Cardiac muscle cell (in vitro differentiated cells and primary cell): ENCODE measurements at regions not wholly inside any gene's neighbourhood (a gene's known extent, or its start where the extent isn't known, plus 50 kb on each side); places are given as distances from the start of the nearest gene placed in this dataset.

Experiments used
- DNase-seq, 2 donors: peaks; one replicate each; pipeline versions ENCODE4 v3.0.0 to v3.0.0-alpha.2; 2010 to 2017; ENCODE audit warnings: low read depth in 1 of 2, low spot score in 1 of 2
- H3K27ac ChIP-seq: fragments of 200-600 bp; sonication (generic); 2 replicates; pipeline ENCODE4 v1.5.1; 2016
- H3K27me3 ChIP-seq: fragments of 200-600 bp; sonication (generic); 2 replicates; pipeline ENCODE4 v1.6.0; 2016; ENCODE audit warnings: control low read depth
- H3K36me3 ChIP-seq: fragments of 200-600 bp; sonication (generic); 2 replicates; pipeline ENCODE4 v1.5.1; 2016; ENCODE audit warnings: control low read depth
- H3K4me1 ChIP-seq: fragments of 200-600 bp; sonication (generic); 2 replicates; pipeline ENCODE4 v1.8.1; 2017; ENCODE audit warnings: low read depth, mild to moderate bottlenecking, mixed run types
- H3K4me3 ChIP-seq: fragments of 200-600 bp; sonication (generic); 2 replicates; pipeline ENCODE4 v1.5.1; 2016; ENCODE audit warnings: mild to moderate bottlenecking
- H3K9me3 ChIP-seq: fragments of 200-600 bp; sonication (generic); 2 replicates; pipeline ENCODE4 v1.5.1; 2017; ENCODE audit warnings: low read depth, mild to moderate bottlenecking, control low read depth
- TF ChIP-seq, protein P1 (sequence below): IDR thresholded peaks from 2 replicates; pipeline ENCODE4 v1.5.1; 2012; ENCODE audit warnings: low read depth, mild to moderate bottlenecking, low read length

DNA sequence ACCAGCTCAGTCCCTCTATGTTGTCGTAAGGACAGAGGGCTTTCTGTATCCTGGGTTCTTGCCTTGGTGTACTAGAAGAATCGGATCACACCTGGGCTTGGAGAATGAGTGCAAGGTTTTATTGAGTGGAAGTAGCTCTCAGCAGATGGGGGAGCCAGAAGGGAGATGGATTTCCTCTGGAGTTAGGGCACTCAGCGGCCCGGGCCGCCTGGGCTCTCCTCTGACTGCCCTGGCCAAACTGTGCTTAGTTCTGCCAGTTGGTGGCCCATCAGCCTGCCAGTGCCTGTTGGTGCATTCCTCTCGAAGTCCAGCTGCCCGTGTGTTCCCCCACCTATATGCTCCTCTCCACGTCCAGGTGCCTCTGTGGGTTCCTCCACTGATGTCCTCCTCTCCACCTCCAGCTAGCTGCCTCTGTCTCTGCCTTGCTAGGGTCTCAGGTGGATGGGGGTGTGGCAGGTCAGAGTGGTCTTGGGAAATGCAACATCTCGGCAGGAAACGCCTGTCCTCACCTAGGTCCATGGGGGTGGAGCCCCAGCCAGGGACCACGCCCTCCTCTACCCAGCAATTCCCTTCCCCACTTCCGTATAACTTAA is 148.6 kb downstream of the PPP1R3A start:
- H3K9me3 ChIP-seq = no peaks in the 10 kb centered on the region
- H3K27me3 ChIP-seq = no peaks in the 10 kb centered on the region
- H3K4me1 ChIP-seq = peaks cover 12% of the 10 kb centered on the region
- TF ChIP-seq, protein P1, sequence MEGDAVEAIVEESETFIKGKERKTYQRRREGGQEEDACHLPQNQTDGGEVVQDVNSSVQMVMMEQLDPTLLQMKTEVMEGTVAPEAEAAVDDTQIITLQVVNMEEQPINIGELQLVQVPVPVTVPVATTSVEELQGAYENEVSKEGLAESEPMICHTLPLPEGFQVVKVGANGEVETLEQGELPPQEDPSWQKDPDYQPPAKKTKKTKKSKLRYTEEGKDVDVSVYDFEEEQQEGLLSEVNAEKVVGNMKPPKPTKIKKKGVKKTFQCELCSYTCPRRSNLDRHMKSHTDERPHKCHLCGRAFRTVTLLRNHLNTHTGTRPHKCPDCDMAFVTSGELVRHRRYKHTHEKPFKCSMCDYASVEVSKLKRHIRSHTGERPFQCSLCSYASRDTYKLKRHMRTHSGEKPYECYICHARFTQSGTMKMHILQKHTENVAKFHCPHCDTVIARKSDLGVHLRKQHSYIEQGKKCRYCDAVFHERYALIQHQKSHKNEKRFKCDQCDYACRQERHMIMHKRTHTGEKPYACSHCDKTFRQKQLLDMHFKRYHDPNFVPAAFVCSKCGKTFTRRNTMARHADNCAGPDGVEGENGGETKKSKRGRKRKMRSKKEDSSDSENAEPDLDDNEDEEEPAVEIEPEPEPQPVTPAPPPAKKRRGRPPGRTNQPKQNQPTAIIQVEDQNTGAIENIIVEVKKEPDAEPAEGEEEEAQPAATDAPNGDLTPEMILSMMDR = no peak
- H3K4me3 ChIP-seq = no peak overlapping the region
- no peak overlapping the region for H3K27ac ChIP-seq
- H3K36me3 ChIP-seq = no peaks in the 10 kb centered on the region
- DNase-seq = no peak

DNA sequence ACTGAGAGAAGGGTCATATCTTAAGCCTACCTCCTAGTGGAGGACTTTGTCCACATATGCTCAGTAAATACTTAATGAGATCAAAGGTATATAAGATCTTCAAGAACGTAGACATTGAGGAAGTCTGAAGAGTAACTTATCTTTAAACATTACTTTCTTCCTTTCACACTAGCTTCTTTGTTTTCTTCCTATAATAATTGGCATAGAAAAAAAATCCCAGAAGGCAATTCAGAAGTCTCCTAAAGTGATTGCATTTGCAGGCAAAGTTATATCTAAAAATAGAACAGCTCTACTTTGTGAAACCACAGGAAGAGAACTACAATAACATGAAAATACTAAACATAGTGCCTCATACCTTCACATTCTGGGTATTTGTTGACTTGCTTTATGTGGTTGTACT is 150.4 kb downstream of the PPP1R3A start:
- H3K36me3 ChIP-seq = no peaks in the 10 kb centered on the region
- H3K27ac ChIP-seq = no peak overlapping the region
- DNase-seq = no peak
- TF ChIP-seq, protein P1 = no peak
- H3K27me3 ChIP-seq = no peaks in the 10 kb centered on the region
- no peaks in the 10 kb centered on the region for H3K9me3 ChIP-seq
- peaks cover 6% of the 10 kb centered on the region for H3K4me1 ChIP-seq
- no peak overlapping the region for H3K4me3 ChIP-seq

DNA sequence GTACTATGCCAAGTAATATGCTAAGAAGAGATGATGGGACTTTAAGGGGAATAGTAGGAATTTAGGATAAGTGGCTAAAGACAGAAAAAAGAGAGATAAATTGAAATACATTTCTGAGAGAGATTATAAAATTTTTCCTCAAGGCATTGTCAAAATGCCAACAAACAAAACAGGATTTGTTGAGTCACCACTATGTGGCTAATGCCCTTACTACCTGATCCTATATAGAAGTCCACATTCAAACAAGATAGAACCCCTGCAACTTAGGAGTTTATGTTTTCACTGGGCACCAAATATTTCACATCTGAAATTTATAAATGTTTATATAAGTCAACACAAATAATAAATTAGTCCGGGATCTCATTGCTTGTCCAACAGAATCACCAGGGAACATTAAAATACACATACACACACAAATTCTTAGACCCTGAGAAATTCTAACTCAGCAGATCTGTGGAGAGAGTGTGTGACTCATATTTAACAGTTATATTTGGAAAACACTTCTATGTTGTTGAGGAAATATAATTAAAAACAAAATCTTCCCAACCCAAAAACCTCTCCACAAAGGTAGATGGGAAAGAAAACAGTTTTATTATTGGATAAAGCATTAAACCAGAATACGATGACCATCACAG is 154.3 kb downstream of the PPP1R3A start:
- TF ChIP-seq, protein P1 = no peak
- Histone ChIP-seq H3K9me3 (no peaks in the 10 kb centered on the region), H3K4me3 (no peak overlapping the region), H3K4me1 (peaks cover 6% of the 10 kb centered on the region), H3K27me3 (no peaks in the 10 kb centered on the region), H3K27ac (no peak overlapping the region), H3K36me3 (no peaks in the 10 kb centered on the region)
- DNase-seq = no peak

DNA sequence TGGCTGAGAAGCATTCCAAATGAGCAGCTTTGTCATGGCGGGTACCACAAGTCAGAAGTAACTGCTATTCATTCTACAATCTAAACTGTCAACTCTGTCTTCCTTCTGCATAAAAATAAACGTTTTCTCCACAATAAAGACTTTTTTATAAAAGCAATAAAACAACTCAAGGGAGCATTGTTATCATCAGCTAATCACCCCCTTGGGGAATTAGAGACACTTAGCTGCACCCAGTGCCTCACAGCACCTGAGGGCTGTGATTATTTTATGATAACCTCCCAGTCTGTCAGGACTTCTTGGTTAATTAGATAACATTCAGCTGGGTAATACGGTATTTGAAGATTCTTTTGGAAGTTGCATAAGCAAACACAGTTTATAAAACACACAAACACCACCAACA is 155.6 kb downstream of the PPP1R3A start:
- Histone ChIP-seq H3K27ac (no peak overlapping the region), H3K36me3 (no peaks in the 10 kb centered on the region), H3K9me3 (no peaks in the 10 kb centered on the region), H3K27me3 (no peaks in the 10 kb centered on the region), H3K4me3 (no peak overlapping the region), H3K4me1 (peaks cover 1% of the 10 kb centered on the region)
- no peak for DNase-seq
- TF ChIP-seq, protein P1 = no peak

DNA sequence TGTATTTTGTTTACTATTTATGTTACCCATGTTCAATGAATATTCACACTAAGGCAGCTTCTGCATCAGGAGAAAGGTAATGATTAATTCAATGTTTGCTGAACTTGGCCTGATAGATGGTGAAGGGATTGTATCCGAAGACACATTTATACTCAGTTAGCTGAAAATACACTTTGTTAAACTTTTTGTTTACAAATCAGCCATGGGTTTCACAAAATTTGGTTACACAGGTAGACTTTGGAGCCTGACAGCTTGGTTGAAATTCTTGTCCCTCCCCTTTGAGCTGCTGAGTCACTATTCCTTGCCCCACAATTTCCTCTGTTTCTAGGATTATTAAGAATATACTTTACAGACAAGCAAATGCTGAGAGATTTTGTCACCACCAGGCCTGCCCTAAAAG is 162.6 kb downstream of the PPP1R3A start:
- Histone ChIP-seq H3K4me1 (no peaks in the 10 kb centered on the region), H3K4me3 (no peak overlapping the region), H3K27me3 (no peaks in the 10 kb centered on the region), H3K9me3 (no peaks in the 10 kb centered on the region), H3K27ac (no peak overlapping the region), H3K36me3 (no peaks in the 10 kb centered on the region)
- TF ChIP-seq, protein P1 = no peak
- no peak for DNase-seq
